Right renal pelvis (tissue), 4 donors: ENCODE measurements at regions not wholly inside any gene's neighbourhood (a gene's known extent, or its start where the extent isn't known, plus 50 kb on each side); places are given as distances from the start of the nearest gene placed in this dataset.
A peak's percentile ranks its signal among the peaks of the same experiment; 100 is the strongest.

Experiments used
- DNase-seq, 4 donors: peaks; one replicate each; pipeline ENCODE4 v3.0.0-alpha.2; 2013; ENCODE audit warnings: low read depth in 4 of 4, low spot score in 3 of 4, missing footprints in 1 of 4

- DNase-seq = no peak
Observed at GRCh38 chr4:27245216-27245615, 384.6 kb downstream of the STIM2 start.

DNA sequence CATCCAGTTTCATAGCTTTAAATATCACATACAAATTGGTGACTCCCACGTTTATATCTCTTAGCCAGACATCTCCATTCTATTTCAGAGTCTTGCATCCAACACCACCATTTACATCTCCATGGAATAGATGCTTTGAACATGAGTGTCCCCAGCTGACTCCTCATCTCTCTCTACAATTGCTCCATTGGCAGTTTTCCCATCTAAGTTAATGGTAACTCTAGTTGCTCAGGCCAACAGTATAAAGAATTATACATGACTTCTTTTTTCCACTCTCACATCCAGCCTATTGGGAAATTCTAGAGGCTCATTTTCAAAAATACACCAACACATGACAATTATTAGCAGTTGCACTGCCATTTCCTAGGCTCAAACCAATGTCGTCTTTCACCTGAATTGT, 388.2 kb downstream of the STIM2 start:
- DNase-seq = no peak

GRCh38 chr4:27251771-27252170, 391.1 kb downstream of the STIM2 start:
- no peak for DNase-seq

DNA sequence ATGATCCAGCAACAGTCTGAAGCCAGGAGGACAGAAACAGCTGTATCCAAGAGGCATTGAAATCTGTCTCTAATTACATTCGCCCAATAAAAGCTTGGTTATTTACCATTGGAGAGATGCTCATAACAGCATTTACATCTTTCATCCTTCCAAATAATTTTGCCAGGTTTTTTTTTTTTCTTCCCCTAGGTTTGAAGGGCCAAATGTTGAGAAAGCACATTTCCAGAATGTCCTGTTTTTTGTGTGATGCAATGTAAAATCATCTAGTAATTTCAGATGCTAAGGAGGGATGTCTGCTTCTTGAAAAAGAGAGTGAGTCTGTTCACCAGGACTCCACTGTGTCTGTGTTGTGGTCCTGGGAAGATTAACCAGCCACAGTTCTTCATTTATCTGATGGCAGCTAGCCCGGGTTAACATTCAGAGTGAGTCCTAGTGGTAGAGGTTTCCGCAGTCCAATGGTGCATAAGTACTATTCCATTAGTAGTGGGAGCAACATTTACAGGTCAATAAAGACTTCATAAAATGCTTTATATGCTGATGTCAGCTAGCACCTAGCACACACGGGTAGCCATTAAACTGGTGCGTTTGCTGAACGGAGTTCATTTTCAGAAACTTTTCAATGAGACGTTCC, 406.8 kb downstream of the STIM2 start:
- DNase-seq = no peak

DNA sequence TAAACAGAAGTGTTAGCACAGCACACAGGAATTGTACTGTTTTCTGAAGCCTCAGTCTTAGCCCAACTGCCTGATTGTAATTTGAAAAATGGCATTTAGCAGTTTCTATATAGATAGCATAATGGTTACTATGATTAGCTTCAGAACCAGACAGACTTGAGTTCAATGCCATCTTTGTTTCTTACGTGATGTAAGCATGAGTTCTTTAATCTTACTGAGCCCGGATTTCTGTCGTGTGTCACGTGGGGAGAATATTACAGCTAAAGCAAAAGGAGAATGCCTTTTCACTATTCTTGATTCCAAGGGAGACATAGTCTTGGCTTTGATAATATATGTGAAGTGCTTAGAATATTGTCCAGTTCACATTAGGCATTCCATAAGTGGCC, 407.3 kb downstream of the STIM2 start:
- no peak for DNase-seq

DNA sequence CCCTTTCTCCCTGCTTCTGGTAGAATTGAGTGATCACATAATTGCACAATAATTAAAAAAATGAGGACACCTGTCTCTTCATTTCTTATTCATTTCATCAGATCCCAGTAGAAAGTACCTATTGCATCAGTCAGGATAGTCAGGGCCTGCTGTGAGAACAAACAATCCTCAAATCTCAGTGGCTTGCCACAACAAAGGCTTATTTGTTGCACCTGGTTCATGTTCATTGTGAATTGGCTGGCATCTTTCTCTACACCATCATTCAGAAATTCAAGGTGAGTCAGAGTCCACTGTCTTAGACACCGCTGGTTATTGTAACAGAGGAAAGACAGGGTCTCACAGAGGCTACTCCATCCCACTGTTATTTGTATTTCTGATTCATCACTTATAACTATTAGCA, 409.8 kb downstream of the STIM2 start:
- no peak for DNase-seq

- no peak for DNase-seq
Observed at GRCh38 chr4:27271555-27271954, 410.9 kb downstream of the STIM2 start.

- no peak for DNase-seq
Observed at GRCh38 chr4:27272217-27272616, 411.6 kb downstream of the STIM2 start.

DNA sequence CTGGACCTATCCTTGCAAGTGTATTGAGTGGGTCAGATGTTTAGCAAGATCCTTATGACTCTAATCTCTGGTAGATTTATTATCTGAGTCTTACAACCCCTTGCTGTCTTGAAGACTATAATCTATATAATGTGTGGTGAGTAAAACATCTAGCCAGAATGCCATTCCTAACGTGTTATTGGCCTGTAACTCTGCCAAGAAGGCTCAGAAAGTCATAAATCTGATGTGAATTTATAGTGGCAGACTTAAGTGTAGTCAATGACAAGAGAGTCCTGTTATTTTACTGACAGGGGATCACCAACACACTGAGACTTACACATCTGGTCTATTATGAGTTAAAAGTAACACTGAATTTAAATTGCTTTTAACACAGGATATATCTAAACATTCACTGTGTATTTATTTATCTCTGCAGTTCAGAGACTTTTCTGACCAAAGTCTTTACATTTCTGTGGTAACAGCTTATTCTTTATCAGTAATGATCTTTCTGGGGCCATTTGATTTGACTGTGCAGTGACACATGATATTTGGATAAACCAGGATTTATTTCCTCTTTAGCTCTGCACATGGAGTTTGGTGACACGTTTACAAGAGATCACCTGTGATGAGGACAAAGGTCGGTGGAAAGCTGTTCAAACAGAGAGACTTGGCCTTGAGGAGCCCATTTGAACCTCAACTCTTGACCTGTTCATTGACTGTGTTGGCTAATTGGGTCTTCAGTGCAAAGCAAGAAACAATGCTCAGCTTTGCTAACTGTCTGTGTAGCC, 415.8 kb downstream of the STIM2 start:
- no peak for DNase-seq

- DNase-seq = peak; percentile 22 to 31 (median 26)
Observed at GRCh38 chr4:27278615-27279375, 418.2 kb downstream of the STIM2 start.

- no peak for DNase-seq
Observed at GRCh38 chr4:27288496-27288895, 427.9 kb downstream of the STIM2 start.

GRCh38 chr4:27289704-27290103, 429.1 kb downstream of the STIM2 start:
- no peak for DNase-seq

GRCh38 chr4:27293831-27294230, 433.2 kb downstream of the STIM2 start:
- DNase-seq = no peak

GRCh38 chr4:27304751-27305150, 444.1 kb downstream of the STIM2 start:
- no peak for DNase-seq

- no peak for DNase-seq
Observed at GRCh38 chr4:27305246-27305645, 444.6 kb downstream of the STIM2 start.

DNA sequence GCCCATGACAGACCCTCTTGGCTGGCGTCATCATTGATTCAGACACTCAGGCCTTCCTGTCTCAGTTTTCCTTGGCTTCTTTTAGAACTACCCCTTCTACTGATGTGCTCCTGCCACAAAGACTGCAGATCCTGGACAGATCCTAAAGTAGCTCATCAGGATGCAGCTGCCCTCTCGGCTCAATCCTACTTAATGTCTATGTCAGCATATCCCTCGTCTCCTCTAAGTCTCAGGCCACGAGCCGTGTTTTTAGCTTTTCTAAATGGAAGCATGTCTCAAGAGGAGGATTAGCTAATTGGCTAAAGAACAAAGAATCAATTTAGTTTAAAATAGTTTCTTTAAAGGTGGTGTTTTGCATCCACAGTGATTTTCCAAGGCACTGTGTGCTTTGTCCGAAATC, 447.7 kb downstream of the STIM2 start:
- DNase-seq = no peak

DNA sequence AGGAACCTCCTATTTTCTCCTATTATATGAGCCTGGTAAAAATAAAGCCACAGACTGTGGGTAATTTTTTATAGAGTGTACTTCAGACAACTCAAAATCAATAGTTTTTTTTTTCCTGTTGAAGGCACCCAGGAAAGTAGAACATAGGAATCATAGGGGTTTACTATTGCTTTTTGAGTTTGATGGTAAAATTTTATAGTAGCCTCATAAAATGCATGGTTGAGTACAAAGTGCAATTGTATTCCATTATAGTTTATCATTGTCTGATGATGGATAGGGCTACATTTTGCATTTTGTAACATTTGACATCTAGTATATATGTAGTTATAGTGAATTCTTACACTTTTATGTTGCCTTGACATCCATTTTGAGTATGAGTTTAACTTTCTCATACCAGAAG, 455.0 kb downstream of the STIM2 start:
- DNase-seq = no peak

GRCh38 chr4:27316176-27316575, 455.5 kb downstream of the STIM2 start:
- no peak for DNase-seq

- peak in 1 of 4 donors; percentile 12 for DNase-seq
Observed at GRCh38 chr4:27318740-27319139, 458.1 kb downstream of the STIM2 start.

GRCh38 chr4:27326991-27327390, 466.4 kb downstream of the STIM2 start:
- DNase-seq = no peak

DNA sequence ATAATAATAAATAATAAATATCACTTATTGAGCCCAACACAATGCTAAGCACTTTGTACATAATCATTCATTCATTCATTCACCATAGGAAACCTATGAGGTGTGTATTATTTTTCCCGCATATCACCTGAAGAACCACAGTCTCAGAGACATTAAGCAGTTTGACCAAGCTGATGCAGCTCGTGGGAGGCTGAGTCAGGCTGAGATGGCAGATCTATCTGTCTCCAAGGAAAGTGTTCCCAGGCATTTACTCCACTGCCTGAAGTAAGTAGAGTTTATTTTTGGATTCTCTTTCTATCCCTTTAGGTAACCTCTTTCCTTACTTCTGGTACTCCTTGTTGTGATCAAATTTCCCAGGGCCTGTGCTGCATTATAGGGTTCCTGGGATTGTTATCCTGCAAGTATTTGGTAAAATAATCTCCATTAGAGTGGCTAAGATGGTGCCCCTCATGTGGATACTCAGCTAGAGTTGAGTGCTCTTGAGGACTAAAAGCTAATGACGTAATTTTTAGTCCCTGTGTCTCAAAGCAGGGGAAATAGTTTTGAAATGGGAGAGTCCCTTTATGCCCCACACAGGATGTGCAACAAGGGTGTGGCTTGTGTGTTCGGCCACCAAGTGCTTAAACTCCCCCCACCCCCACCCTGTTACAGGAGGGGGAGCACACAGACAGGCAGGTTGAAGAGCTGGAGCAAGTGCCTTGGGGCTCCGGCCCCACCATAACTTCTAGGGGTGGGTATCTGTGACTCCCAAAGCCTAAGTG, 467.0 kb downstream of the STIM2 start:
- DNase-seq = no peak
